ENCODE measurements at regions not wholly inside any gene's neighbourhood (a gene's known extent, or its start where the extent isn't known, plus 50 kb on each side); places are given as distances from the start of the nearest gene placed in this dataset.

DNA sequence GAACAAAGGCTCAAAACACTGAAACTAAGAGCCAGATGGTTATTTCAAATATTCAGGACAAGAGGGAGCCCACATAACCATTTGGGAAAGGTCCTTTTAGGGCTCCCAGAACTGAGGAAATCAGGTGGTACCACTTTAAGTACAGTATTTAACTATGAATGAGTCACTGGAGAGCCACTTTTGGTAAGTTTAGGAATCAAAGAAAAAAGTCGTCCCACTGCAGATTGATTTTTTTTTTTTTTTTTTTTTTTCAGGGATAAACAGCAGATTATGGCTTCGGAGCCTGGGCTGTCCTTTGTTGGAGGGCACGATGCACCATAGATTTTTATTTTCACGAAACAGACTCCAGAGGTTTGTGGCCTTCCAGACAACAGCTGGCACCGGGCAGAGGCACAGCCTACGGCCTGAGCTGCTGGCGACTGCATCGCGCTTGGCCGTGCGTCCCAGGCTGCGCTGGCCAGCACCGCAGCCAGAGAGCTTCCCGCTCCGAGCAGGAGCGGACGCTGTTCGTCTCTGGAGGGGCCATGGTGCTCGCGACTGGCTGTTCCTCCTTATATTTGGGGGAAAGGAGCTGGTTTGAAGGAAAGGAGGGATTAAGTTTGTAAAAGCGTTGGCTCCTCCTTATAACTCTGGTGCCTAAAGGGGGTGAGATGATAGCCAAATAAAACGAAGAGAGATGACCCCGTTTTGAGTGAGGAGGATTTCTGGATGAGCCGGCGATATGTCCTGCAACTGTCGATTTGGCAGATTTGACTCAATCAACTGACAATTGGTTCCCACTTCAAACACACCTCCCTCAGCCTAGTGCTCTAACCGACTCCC, 152.9 kb upstream of the GOLIM4 start:
- Histone ChIP-seq H3K27ac (peak overlapping the region in 1 of 21 experiments; percentile 0), H3K4me3 (peak overlapping the region; percentile 33 to 52 (median 41))

DNA sequence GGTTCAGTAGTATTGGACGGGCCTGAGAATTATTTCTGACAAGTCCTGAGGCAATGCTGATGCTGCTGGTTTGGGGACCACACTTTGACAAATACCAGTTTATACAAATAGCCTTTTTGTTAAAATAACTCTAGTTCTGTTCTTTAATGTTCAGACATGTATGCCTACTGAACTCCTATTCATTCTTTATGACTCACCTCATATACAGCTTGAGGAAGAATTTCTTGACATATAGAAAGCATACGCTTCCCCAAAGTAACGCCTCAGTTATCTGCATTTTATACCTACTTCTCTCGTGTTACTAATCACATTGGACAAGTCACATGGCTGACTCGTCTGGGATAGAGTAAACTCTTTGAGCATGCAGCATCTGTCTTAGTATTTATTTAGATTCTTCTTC, 145.4 kb upstream of the GOLIM4 start:
- no peak overlapping the region for H3K27ac ChIP-seq
- H3K4me3 ChIP-seq = no peak overlapping the region

DNA sequence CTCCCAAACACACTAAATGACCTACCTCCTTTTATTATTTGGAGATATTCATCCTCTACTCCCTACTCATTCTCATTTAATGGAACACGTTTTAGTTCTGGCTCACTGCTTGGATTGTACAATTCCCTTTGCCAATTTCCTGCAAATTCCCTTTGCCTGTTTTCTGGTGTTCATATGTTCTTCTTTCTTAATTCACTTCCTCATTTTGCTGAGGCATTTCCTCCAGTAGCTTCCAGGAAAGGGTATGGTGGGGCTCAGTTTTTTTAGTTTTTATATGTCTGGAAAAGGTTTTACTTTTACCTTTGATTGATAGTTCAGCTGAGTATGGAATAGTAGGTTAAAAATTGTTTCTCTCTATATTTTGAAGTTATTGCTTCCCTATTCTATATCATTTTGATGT, 143.6 kb upstream of the GOLIM4 start:
- H3K4me3 ChIP-seq = no peak overlapping the region

DNA sequence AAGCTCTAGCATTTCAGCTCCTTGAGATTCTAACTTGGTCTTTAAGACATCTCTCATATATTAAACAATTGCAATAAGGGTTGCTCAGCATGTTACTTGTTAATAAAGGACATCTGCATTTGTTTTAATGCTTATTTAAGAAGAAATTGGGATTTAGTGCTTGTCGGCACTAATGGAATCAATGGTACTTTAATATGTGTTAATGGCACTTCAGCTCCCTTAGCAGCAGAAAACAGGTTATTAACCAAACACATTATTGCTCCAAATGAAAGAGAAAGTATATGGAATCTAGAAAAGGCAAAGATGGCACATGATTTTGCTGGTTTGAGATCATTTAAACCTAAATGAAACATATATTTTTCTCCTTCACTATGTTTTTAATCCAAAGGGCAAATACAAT, 137.3 kb upstream of the GOLIM4 start:
- Histone ChIP-seq H3K27ac (no peak overlapping the region), H3K4me3 (no peak overlapping the region)

More for the DNA sequence above, 143.6 kb upstream of the GOLIM4 start:
- H3K27ac ChIP-seq = no peak overlapping the region

DNA sequence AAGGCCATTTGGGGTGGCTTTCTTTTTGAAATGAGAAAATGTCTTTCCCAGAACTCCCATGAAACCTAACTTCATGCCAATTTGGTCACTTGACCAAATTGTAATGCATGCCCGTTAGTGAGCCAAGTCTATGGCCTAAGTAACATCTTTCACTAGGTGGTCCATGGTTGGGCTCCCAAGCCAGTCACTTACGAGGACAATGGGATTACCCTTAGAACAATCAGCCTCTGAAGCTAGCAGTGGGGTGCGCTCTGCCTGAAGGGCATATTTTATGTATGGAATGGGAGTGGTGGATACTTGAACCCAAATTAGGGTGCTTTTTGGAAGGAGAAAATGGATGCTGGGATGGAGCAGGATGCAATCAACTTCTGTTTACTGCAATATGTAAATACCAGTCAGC, 127.4 kb upstream of the GOLIM4 start:
- no peak overlapping the region for H3K27ac ChIP-seq
- no peak overlapping the region for H3K4me3 ChIP-seq

DNA sequence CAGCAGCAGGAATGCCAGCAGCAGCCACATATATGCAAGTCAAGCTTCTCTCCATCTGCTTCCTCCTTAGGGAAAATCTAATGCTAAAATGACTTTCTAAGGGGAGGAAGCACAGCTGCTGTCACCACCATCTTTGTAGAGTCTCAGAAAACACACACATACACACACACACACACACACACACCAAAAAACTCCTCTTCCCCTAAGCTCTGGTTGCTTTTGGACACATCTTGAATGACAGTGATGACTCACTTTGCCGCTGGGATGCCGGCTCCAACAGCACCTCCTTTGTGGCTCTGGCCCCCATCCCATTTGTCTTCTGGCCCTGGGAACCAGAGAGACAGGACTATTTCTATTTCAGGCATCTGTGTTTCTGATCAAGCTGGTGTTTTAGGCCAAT, 124.8 kb upstream of the GOLIM4 start:
- Histone ChIP-seq H3K27ac (no peak overlapping the region), H3K4me3 (no peak overlapping the region)

DNA sequence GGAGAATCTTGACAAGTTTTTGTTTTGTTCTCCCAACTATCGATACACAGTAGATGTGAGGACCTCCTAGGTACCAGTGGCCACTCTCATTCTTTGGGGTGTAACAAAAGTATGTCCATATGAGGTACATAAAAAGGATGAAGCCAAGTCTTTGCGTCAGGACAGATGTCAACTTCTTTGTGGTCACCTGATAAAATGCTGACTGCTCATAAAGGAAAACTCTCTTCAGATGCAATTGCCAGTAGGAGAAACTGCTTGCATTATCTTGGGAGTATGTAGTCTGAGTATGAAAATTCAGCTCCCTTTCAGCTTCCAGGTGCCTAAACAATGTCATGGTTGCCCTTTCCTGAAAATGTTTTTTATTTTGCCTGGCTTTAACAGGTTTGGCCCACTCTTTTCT, 123.8 kb upstream of the GOLIM4 start:
- H3K27ac ChIP-seq = no peak overlapping the region

DNA sequence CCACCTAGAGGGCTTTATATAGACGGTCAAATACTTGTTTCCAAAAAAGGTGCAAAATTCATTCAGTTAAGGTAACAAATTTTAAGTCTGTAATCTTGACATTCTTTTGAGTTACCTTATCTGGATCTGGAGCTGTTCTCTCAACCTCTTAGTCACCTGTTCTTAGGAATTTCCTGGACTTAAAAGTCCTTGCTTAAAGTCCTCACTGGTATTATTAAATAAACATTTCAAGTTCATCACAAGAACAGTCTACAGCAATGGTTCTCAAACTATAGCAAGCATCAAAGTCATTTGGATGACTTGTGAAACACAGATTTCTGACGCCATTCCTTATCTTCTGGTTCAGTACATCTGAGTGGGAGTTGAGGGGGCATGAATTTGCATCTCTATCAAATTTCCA, 122.9 kb upstream of the GOLIM4 start:
- H3K27ac ChIP-seq = no peak overlapping the region
- no peak overlapping the region for H3K4me3 ChIP-seq

More for the DNA sequence above, 123.8 kb upstream of the GOLIM4 start:
- H3K4me3 ChIP-seq = no peak overlapping the region

DNA sequence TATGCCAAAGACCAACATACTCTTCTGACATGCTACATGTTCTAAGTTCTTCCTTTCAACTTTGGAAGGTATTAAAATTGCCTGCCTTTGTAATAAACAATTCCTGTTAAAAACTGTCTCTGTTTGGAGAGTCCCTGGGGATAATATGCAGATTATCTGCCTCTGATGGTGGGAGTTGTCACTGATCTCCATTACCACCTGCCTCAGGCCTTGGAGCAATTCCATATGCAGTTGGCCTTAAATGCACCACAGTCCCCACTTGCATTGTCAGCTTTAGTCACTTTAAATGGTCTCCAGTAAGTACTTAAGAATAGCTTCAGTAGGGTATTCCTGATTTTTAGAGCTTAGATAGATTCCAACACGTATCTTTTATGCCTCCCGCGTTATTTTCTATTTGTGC, 121.1 kb upstream of the GOLIM4 start:
- no peak overlapping the region for H3K27ac ChIP-seq
- H3K4me3 ChIP-seq = no peak overlapping the region

DNA sequence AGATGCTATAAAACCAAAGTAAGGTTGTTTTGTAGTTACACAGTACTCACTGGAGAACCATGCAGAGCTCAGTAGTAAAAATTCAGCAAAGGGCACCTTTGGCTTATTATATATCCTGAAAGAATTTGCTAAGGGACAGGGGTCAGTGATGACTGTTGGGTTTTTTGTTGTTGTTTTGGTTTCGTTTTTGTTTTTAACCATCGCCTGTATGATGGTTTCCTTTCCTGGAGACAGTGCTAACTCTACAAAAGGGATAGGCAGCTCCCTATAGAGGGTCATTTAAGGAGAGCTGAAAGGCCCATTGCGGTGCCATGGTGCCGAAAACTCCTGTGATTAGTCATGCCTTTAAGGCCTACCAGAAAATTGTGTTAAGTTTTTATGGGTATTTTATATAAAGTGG, 118.2 kb upstream of the GOLIM4 start:
- no peak overlapping the region for H3K4me3 ChIP-seq
- no peak overlapping the region for H3K27ac ChIP-seq

DNA sequence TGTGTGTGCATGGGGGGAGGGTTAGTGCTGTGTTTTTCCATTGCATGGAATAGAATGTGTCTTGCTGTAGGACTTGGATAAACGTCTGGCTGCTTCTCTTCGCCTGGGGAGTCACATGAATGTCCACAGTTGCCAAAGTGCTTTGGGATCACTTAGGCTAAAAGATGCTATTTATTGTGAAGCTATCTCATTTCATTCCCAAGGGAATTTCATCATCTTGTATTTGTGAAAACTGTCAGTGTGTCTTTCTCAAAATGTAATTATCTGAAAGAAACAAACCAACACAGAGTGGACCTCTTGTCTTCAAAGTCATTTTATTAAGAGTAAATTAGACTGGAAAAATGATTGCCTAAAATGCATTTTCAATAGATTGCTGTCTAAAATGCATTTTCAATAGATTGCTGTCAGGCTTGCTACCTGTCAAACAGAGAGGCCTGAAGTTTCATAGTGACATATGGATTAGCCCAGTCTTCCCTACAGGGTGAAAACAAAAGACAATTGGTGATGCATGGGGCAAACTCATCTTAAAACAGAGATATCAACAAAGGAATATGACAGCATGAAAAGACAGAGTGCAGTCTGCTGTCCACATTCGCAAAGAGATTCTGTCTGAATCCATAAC, 117.1 kb upstream of the GOLIM4 start:
- no peak overlapping the region for H3K4me3 ChIP-seq
- H3K27ac ChIP-seq = no peak overlapping the region

DNA sequence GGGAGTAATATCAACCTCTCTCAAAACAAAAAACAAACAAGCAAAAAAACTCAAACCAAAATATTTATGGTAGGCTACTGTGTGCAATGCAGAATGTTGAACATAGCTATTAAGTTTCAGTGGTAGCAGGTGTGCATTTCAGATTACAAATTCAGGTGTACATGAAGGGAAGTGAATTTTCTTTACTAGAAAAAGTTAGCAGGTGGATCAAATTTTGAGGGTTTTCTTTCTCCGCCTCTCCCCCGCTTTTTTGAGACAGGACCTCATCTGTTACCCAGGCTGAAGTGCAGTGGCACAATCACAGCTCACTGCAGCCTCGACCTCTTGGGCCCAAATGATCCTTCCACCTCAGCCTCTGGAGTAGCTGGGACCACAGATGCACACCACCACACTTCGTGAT, 109.7 kb upstream of the GOLIM4 start:
- Histone ChIP-seq H3K4me3 (no peak overlapping the region), H3K27ac (no peak overlapping the region)

DNA sequence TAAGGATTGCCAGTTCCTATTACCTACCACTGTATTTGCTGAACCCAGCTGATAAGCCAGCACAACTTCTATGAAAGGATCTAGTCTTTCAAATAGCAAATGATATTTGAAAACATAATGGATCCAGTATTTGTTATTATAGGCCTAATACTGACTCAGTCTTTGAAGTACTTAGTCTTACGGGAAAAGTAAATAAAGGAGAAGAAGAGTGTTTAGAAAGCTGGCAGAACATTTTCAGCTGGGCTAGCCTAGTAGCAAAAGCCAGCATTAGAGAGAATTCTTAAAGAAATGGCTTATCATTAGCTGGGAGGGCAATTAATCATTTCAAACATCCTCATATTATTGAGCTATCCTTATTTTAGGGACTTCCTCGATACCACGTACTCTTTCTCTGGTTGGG, 101.4 kb upstream of the GOLIM4 start:
- Histone ChIP-seq H3K27ac (no peak overlapping the region), H3K4me3 (no peak overlapping the region)

DNA sequence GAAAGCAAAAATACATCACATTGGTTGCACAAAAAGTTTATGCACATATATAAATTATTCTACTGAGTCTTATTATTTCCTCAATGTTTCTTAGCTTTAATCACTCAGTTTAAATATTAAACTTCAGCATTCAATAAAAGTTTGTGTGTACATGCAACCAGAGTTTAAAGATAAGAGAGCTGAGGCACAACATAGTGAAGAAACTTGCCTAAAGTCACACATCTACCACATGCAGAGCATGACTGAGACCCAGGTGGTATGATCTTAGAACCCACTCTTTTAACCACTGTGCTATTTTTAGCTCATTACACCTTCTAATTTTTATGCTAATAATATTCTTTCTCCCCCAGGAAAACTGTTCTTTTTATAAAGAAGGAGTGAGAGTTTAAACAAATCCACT, 96.1 kb upstream of the GOLIM4 start:
- Histone ChIP-seq H3K4me3 (no peak overlapping the region), H3K27ac (no peak overlapping the region)

DNA sequence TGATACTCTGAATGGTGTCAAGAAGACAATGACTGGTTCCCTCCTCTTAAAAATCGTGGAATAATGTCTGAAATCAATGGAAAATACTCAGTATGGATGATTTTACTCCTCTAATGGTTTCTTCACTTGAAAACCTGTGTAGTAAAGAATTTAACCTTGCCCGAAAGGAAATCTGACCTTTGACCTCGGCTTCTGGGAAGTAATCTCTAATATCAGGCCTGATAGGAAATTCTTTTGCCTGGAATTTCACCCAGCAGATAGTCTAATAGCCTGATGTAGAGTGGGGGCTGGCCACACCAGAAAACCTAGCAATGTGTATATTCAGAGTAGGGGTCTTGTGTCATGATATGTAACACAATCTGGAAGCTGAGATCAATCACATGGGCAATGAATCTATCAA, 91.5 kb upstream of the GOLIM4 start:
- Histone ChIP-seq H3K4me3 (no peak overlapping the region), H3K27ac (no peak overlapping the region)

DNA sequence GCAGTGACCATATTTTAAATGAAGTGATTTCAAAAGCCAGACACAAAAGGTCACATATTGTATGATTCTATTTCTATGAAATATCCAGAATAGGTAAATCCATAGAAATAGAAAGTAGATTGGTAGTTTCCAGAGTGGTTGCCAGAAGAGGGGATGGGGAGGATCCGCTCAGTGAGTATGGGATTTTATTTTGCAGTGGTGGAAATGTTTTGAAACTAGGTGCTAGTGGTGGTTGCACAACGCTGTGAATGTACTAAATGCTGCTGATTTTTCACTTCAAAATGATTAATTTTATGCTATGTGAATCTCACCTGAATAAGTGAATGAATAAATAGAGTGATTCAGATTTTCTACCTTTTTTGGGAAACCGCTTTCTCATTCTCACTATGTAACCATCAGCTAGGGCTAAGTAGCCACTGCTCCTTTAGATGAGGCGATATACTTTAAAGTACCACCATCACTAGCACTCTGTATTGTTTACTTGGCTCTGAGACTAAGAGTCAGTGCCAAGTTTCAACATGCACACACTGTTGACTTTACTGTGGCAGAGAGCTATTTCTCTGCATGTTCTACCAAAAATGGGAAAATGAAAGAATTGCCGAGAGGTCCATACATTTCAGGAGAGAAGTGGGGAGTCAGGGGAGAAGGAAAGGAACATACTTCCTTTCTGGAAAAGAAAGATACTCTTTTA, 90.7 kb upstream of the GOLIM4 start:
- no peak overlapping the region for H3K4me3 ChIP-seq
- no peak overlapping the region for H3K27ac ChIP-seq

DNA sequence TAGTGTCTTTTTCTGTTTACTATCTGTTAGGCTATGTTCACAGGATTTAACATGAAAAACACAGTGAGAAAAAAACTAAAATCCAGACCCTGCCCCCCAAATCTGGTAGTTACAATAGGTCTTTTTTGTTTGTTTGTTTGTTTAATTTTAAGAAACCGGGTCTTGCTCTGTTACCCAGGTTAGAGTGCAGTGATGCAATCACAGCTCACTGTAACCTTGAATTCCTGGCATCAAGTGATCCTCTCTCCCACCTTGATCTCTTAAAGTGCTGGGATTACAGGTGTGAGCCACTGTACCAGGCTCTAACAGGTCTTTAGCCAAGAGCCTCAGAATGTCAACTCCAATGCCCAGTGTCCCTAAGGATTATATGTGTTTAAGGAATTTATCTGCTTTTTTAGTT, 88.0 kb upstream of the GOLIM4 start:
- no peak overlapping the region for H3K4me3 ChIP-seq
- no peak overlapping the region for H3K27ac ChIP-seq

DNA sequence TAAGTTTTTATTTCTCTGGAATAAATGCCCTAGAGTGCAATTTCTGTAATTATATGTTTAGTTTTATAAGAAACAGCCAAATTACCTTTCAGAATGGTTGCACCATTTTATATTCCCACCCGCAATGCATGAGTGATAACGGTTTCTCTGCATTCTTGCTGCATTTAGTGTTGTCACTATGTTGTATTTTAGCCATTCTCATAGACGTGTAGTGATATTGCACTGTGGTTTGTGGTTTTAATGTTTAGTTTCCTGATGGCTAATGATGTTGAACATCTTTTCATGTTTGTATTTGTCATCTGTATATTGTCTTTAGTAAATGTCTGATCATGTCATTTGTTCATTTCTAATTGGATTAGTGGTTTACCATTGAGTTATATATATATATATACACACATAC, 73.0 kb upstream of the GOLIM4 start:
- H3K27ac ChIP-seq = no peak overlapping the region

DNA sequence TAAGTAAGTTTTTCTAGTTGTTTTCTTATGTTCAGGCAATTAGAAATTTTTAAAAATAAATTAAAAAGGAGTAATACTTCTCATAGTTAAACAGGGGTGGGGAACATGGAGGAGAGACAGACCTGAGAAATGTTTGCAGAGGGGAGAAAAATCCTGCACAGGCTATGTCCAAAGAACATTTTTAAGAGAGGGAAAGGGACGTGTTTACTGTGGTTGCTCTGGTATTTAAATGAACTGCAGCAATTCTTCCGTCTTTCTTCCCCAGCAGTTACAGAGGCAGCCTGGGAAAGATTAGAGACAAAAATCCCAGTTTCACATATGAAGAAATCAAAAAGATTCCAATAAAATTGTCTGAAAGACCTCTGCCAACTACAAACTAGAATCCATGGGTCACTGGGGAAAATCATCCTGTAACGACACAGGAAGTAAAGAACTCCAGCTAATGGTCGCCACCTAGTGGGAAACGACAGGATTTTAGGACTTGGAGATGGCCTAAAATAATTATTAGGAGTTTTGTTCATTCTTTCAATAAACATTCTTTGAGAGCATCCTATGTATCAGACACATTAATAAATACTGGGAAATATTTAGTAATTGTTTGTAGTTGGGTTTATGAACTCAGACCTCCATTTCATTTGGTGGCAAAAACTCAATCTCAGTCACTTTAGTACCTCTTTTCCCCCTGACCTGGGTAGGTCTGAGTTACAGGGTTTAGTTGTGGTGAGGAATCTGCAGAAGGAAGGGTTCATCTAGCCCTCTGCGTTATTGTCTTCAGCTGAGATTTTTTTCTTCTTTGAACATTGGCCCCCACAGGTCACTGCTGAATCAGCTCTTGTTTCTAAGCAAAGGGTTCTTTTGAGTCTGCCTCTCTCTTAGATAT, 69.9 kb upstream of the GOLIM4 start:
- Histone ChIP-seq H3K4me3 (no peak overlapping the region), H3K27ac (peak overlapping the region in 3 of 21 experiments; percentile 15 to 26 (median 24))

More for the DNA sequence above, 73.0 kb upstream of the GOLIM4 start:
- H3K4me3 ChIP-seq = no peak overlapping the region

DNA sequence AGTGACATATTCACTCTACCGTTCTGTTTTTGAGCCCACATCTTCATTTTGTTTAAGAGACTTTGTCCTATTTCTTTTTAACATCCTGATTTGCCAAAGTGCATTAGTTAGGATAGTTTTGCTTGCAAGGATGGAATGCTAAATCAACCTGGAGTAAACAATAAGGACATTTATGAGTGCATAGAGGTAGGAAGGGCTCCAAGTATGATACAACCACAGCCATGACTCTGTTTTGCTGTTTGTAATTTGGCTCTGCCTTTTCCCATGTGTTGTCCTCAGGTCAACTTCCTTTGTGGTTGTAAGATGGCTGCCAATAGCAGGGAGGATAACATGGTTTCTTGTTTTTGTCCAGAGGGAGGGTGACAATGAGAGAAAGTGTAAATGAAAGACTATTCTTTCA, 66.4 kb upstream of the GOLIM4 start:
- H3K4me3 ChIP-seq = no peak overlapping the region
- peak overlapping the region in 3 of 21 experiments; percentile 11 to 50 (median 36) for H3K27ac ChIP-seq

Measured in skin epidermis (tissue), 12 donors.